Tibial nerve (tissue), 3 donors: ENCODE measurements at regions not wholly inside any gene's neighbourhood (a gene's known extent, or its start where the extent isn't known, plus 50 kb on each side); places are given as distances from the start of the nearest gene placed in this dataset.

Experiments used
- CTCF ChIP-seq, 5 experiments: fragments of 200-600 bp in 3 of 5; fragments of 450-650 bp in 2 of 5; sonication (generic) in 3 of 5; IDR thresholded peaks; one replicate each; pipeline ENCODE4 v1.5.1; 2016 to 2019; ENCODE audit warnings: antibody characterized with exemption in 5 of 5, mild to moderate bottlenecking in 3 of 5, moderate library complexity in 2 of 5
- POLR2A ChIP-seq, 2 donors: fragments of 450-650 bp; IDR thresholded peaks; one replicate each; pipeline ENCODE4 v1.6.1; 2017; ENCODE audit warnings: antibody characterized with exemption in 2 of 2, mild to moderate bottlenecking in 2 of 2, moderate library complexity in 2 of 2

DNA sequence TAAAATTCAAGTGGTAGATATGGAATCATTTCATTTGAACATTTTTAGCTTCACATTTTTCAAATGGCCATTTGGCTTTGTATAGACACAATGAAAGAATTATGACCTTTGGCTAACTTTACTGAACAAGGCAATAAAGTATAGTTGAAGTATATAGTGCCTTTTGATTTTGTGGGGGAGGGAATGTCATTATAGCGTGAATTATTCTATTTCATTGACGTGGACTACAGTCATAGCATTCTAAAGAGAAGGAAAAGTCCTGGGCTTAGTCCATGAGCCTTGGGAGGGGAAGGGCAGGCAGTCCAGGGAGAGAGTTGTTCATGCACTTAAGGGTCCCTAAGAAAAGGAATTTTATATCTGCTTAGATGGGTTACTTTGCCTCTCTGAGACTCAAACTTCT lies 181.4 kb upstream of the GPR26 start:
- TF ChIP-seq CTCF (IDR thresholded peaks at IDR 0.05) (no peak), POLR2A (IDR thresholded peaks at IDR 0.05) (no peak)
